HG02840 (cell line): ENCODE measurements at regions not wholly inside any gene's neighbourhood (a gene's known extent, or its start where the extent isn't known, plus 50 kb on each side); places are given as distances from the start of the nearest gene placed in this dataset.

Source experiments
- ATAC-seq: cut with Tn5 transposase; IDR thresholded peaks from one replicate; pipeline ENCODE4 v1.9.1; 2021; ENCODE audit warnings: mild to moderate bottlenecking, moderate library complexity, moderate number of reproducible peaks; ENCODE audit not compliant: unreplicated experiment, low FRiP score

- ATAC-seq, result no peak
These were observed 1168.1 kb downstream of the TAF11L14 start for GRCh38 chr5:18802336-18802735.

GRCh38 chr5:18805376-18805775 is 1171.1 kb downstream of the TAF11L14 start:
- ATAC-seq, result no peak

GRCh38 chr5:18807256-18808149 is 1173.2 kb downstream of the TAF11L14 start:
- no peak for ATAC-seq

GRCh38 chr5:18811661-18812060 is 1176.3 kb downstream of the CDH18 start:
- ATAC-seq, result no peak

GRCh38 chr5:18828351-18828750 is 1159.6 kb downstream of the CDH18 start:
- ATAC-seq, result no peak

- no peak for ATAC-seq
These were observed 1158.5 kb downstream of the CDH18 start for GRCh38 chr5:18829539-18829938.

- ATAC-seq, result no peak
These were observed 1137.8 kb downstream of the CDH18 start for GRCh38 chr5:18850216-18850615.

- no peak for ATAC-seq
These were observed 1115.0 kb downstream of the CDH18 start for GRCh38 chr5:18872978-18873377.

- no peak for ATAC-seq
These were observed 1111.4 kb downstream of the CDH18 start for GRCh38 chr5:18876565-18876964.

GRCh38 chr5:18881615-18882014 is 1106.4 kb downstream of the CDH18 start:
- ATAC-seq, result no peak

- ATAC-seq, result no peak
These were observed 1105.8 kb downstream of the CDH18 start for GRCh38 chr5:18882154-18882553.

GRCh38 chr5:18888821-18889220 is 1099.2 kb downstream of the CDH18 start:
- no peak for ATAC-seq

- no peak for ATAC-seq
These were observed 1087.4 kb downstream of the CDH18 start for GRCh38 chr5:18900644-18901043.

GRCh38 chr5:18920966-18921365 is 1067.0 kb downstream of the CDH18 start:
- ATAC-seq, result no peak

- no peak for ATAC-seq
These were observed 1055.9 kb downstream of the CDH18 start for GRCh38 chr5:18932081-18932480.

GRCh38 chr5:18944771-18945170 is 1043.2 kb downstream of the CDH18 start:
- no peak for ATAC-seq

GRCh38 chr5:18954239-18954638 is 1033.8 kb downstream of the CDH18 start:
- no peak for ATAC-seq

GRCh38 chr5:18959535-18959934 is 1028.5 kb downstream of the CDH18 start:
- ATAC-seq, result no peak

- no peak for ATAC-seq
These were observed 1026.8 kb downstream of the CDH18 start for GRCh38 chr5:18961234-18961633.

- ATAC-seq, result no peak
These were observed 1022.1 kb downstream of the CDH18 start for GRCh38 chr5:18965893-18966292.

- no peak for ATAC-seq
These were observed 1020.4 kb downstream of the CDH18 start for GRCh38 chr5:18967637-18968036.

- ATAC-seq, result no peak
These were observed 1019.0 kb downstream of the CDH18 start for GRCh38 chr5:18968966-18969365.
